CD4-positive, alpha-beta memory T cell (primary cell): ENCODE measurements at regions not wholly inside any gene's neighbourhood (a gene's known extent, or its start where the extent isn't known, plus 50 kb on each side); places are given as distances from the start of the nearest gene placed in this dataset.

ENCODE experiments used
- CTCF ChIA-PET: fragments of 350-600 bp; sonication (Branson Sonifier 250); formaldehyde crosslinking; loops from one replicate; lab custom pipeline; 2021; ENCODE audit warnings: inconsistent platforms; ENCODE audit not compliant: partially characterized antibody; lab: Charles Lee
- POLR2A ChIA-PET: fragments of 350-600 bp; sonication (Branson Sonifier 250); formaldehyde crosslinking; loops from one replicate; lab custom pipeline; 2021; ENCODE audit not compliant: partially characterized antibody; lab: Charles Lee
- DNase-seq, 5 donors: peaks; one replicate each; pipeline versions ENCODE4 v3.0.0 to v3.0.0-alpha.2; 2020 to 2022; ENCODE audit warnings: mixed read lengths in 1 of 5
- H3K27ac ChIP-seq: one replicate; pipeline ENCODE4 v1.7.0; 2013; ENCODE audit warnings: low read depth, low read length
- H3K27me3 ChIP-seq: 2 replicates; pipeline ENCODE4 v1.7.0; 2013; ENCODE audit warnings: mild to moderate bottlenecking, low read length, moderate library complexity; ENCODE audit not compliant: insufficient read depth
- H3K36me3 ChIP-seq: 2 replicates; pipeline ENCODE4 v1.7.0; 2013; ENCODE audit warnings: mild to moderate bottlenecking, low read length, moderate library complexity; ENCODE audit not compliant: insufficient read depth
- H3K4me1 ChIP-seq: 2 replicates; pipeline ENCODE4 v1.7.0; 2013; ENCODE audit warnings: mild to moderate bottlenecking, low read length, moderate library complexity; ENCODE audit not compliant: insufficient read depth
- H3K4me3 ChIP-seq, 2 donors: one replicate each; pipeline ENCODE4 v1.7.0; 2013; ENCODE audit warnings: low read length in 2 of 2, mild to moderate bottlenecking in 1 of 2
- H3K9me3 ChIP-seq, 2 donors: one replicate each; pipeline ENCODE4 v1.7.0; 2013; ENCODE audit warnings: low read length in 2 of 2, control low read depth in 1 of 2; ENCODE audit not compliant: control insufficient read depth in 1 of 2
- H3K27ac Mint-ChIP-seq, 7 donors: one replicate each; pipeline ENCODE4 v1.8.0; 2020 to 2021; ENCODE audit warnings: mixed read lengths in 7 of 7, mild to moderate bottlenecking in 6 of 7, inconsistent platforms in 3 of 7, moderate library complexity in 3 of 7
- H3K27me3 Mint-ChIP-seq, 2 donors: one replicate each; pipeline ENCODE4 v1.8.0; 2020 to 2021; ENCODE audit warnings: mixed read lengths in 2 of 2
- H3K36me3 Mint-ChIP-seq, 2 donors: one replicate each; pipeline ENCODE4 v1.8.0; 2020 to 2021; ENCODE audit warnings: mixed read lengths in 2 of 2, inconsistent platforms in 1 of 2, mild to moderate bottlenecking in 1 of 2
- H3K4me1 Mint-ChIP-seq, 4 donors: one replicate each; pipeline ENCODE4 v1.8.0; 2020 to 2021; ENCODE audit warnings: mixed read lengths in 4 of 4, mild to moderate bottlenecking in 1 of 4
- H3K4me3 Mint-ChIP-seq, 8 donors: one replicate each; pipeline ENCODE4 v1.8.0; 2020 to 2021; ENCODE audit warnings: mixed read lengths in 8 of 8, mild to moderate bottlenecking in 7 of 8, moderate library complexity in 6 of 8, inconsistent platforms in 3 of 8
- H3K9me3 Mint-ChIP-seq, 8 donors: one replicate each; pipeline ENCODE4 v1.8.0; 2020 to 2021; ENCODE audit warnings: mixed read lengths in 8 of 8, mild to moderate bottlenecking in 5 of 8, inconsistent platforms in 3 of 8, moderate library complexity in 1 of 8
- intact Hi-C: fragments of 100-400 bp; cut with micrococcal nuclease; formaldehyde crosslinking; loops from one replicate; pipeline ENCODE4 v1.15.1; 2023

DNA sequence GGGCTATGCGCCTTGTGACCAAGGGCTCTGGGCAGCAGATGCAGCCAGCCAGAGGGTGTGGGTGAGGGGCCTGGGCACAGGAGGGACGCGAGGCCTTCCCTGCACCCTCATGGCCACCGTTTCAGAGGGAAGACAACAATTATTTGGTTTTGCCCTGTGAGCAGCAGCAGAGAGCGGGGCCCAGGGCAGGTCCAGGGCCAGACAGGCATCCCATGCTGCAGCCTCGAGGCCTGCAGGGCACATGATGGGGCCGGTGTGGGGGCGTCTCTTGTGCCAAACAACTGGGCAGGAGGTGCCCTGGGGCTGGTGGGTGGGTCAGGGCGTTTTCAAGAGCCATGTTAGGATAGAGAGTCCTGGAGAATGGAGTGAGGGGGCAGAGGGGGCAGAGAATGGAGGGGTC, 79.4 kb downstream of the SCGB2B2 start:
- no peak overlapping the region for H3K27ac ChIP-seq
- no peak for DNase-seq
- intact Hi-C loops = no loop called here
- no peaks in the 10 kb centered on the region for H3K4me1 ChIP-seq
- Mint-ChIP-seq H3K27me3 (no peaks in the 10 kb centered on the region), H3K9me3 (peaks cover 0 to 22% (median under 1%) of the 10 kb centered on the region in 8 donors), H3K4me3 (no peak overlapping the region), H3K36me3 (peaks cover 0 to 2% of the 10 kb centered on the region in 2 donors), H3K27ac (no peak overlapping the region), H3K4me1 (no peaks in the 10 kb centered on the region)
- H3K36me3 ChIP-seq = no peaks in the 10 kb centered on the region
- H3K27me3 ChIP-seq = no peaks in the 10 kb centered on the region
- no peaks in the 10 kb centered on the region for H3K9me3 ChIP-seq
- ChIA-PET CTCF (no interaction called here), POLR2A (no interaction called here)
- H3K4me3 ChIP-seq = no peak overlapping the region

DNA sequence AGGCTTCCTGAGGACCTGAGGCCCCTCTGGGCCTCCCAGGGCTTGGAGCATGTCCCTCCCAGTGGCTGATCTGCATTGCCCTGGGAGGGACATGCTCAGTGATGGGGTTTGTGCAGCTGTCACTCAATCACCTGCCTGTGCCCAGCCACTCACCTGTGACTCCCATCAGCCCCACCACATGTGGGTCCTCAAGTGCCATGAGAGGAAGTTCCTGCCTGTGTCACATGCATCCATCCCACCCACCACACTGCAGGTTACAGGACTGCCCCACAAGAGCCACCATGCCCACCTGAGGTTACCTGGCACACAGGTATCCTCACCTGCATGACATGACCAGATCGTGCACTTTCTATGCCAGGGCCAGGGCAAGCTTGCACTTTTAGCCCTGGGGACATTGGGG, 80.0 kb downstream of the SCGB2B2 start:
- Mint-ChIP-seq H3K9me3 (peaks cover 0 to 22% (median 2%) of the 10 kb centered on the region in 8 donors), H3K4me3 (no peak overlapping the region)
- intact Hi-C loops = no loop called here

DNA sequence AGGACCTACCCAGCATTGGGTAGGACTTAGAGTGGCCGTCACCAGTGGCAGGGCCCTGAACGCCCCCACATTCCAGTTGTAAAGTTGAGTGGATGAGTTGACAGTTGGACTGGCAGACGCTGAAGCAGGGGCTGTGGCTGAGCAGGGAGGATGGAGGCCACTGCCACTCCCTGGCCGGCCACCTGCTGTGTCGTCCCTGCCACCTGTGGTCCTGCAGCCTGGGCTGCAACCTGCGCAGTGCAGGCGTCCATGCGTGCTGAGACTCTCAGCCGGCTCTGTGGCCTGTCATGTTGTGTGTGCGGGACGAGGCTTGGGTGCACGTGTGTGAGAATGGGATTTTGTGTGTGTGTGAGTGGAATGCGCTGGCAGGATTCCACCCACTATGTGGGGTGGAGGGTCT, 80.8 kb downstream of the SCGB2B2 start:
- Histone ChIP-seq H3K27me3 (no peaks in the 10 kb centered on the region), H3K4me3 (no peak overlapping the region), H3K27ac (no peak overlapping the region), H3K4me1 (no peaks in the 10 kb centered on the region), H3K9me3 (no peaks in the 10 kb centered on the region), H3K36me3 (no peaks in the 10 kb centered on the region)
- H3K27ac Mint-ChIP-seq = no peak overlapping the region
- peaks cover 0 to 2% of the 10 kb centered on the region in 2 donors for H3K36me3 Mint-ChIP-seq
- H3K4me1 Mint-ChIP-seq = no peaks in the 10 kb centered on the region
- POLR2A ChIA-PET = no interaction called here
- CTCF ChIA-PET = no interaction called here
- no peak for DNase-seq
- intact Hi-C loops = no loop called here
- peaks cover 0 to 21% (median 4%) of the 10 kb centered on the region in 8 donors for H3K9me3 Mint-ChIP-seq
- H3K4me3 Mint-ChIP-seq = no peak overlapping the region
- H3K27me3 Mint-ChIP-seq = no peaks in the 10 kb centered on the region

More for the DNA sequence above, 80.0 kb downstream of the SCGB2B2 start:
- H3K27me3 ChIP-seq = no peaks in the 10 kb centered on the region
- Mint-ChIP-seq H3K27ac (no peak overlapping the region), H3K4me1 (no peaks in the 10 kb centered on the region), H3K36me3 (peaks cover 0 to 2% of the 10 kb centered on the region in 2 donors), H3K27me3 (no peaks in the 10 kb centered on the region)
- no peaks in the 10 kb centered on the region for H3K9me3 ChIP-seq
- H3K36me3 ChIP-seq = no peaks in the 10 kb centered on the region
- no peaks in the 10 kb centered on the region for H3K4me1 ChIP-seq
- H3K27ac ChIP-seq = no peak overlapping the region
- H3K4me3 ChIP-seq = no peak overlapping the region
- ChIA-PET POLR2A (no interaction called here), CTCF (no interaction called here)
- DNase-seq = no peak

DNA sequence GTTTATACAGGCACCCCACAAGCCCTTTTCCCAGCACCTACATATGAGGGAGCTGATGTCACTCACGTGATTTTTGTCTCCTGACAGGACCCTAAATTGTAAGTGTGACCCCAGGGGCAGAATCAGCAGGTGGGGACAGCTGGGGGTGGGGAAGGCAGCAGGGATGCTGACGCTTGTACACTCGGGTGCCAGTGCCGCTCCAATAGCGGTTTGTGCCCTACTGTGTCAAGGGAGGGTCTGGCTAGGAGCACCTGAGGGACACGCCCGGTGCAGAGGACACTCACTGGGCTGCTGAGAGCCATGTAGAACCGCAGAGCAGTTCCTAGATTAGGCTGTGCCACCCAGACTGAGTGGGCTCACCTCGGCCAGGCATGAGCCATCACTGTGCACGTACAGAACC, 81.3 kb downstream of the SCGB2B2 start:
- ChIA-PET POLR2A (no interaction called here), CTCF (no interaction called here)
- Mint-ChIP-seq H3K4me3 (no peak overlapping the region), H3K4me1 (no peaks in the 10 kb centered on the region), H3K27me3 (no peaks in the 10 kb centered on the region), H3K9me3 (peaks cover 0 to 22% (median 6%) of the 10 kb centered on the region in 8 donors), H3K27ac (no peak overlapping the region), H3K36me3 (peaks cover 0 to 2% of the 10 kb centered on the region in 2 donors)
- Histone ChIP-seq H3K36me3 (no peaks in the 10 kb centered on the region), H3K27ac (no peak overlapping the region), H3K4me3 (no peak overlapping the region), H3K27me3 (no peaks in the 10 kb centered on the region), H3K9me3 (no peaks in the 10 kb centered on the region), H3K4me1 (no peaks in the 10 kb centered on the region)
- no peak for DNase-seq
- intact Hi-C loops = no loop called here

DNA sequence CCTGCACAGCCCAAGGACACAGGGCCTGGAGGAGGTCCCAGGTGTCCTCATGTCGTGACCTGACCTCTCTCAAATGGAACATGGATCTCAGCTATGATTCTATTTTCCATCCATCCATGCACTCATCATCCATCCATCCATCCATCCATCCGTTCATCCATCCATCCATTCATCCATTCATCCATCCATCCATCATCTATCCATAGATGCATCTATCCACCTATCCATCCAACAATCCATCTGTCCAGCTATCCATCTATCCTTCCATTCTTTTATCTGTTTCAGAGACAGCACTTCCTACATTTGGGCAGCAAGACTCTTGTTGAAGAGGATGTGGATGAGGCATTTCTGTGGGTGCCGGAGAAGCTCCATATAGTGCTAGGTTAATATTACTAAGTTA, 86.7 kb downstream of the SCGB2B2 start:
- Mint-ChIP-seq H3K27ac (no peak overlapping the region), H3K36me3 (peaks cover 0 to 2% of the 10 kb centered on the region in 2 donors), H3K9me3 (peaks cover 0 to 47% (median 17%) of the 10 kb centered on the region in 8 donors), H3K4me1 (no peaks in the 10 kb centered on the region), H3K4me3 (no peak overlapping the region), H3K27me3 (no peaks in the 10 kb centered on the region)
- Histone ChIP-seq H3K4me1 (no peaks in the 10 kb centered on the region), H3K27me3 (no peaks in the 10 kb centered on the region), H3K4me3 (no peak overlapping the region), H3K27ac (no peak overlapping the region), H3K36me3 (no peaks in the 10 kb centered on the region), H3K9me3 (no peaks in the 10 kb centered on the region)
- ChIA-PET CTCF (no interaction called here), POLR2A (no interaction called here)
- intact Hi-C loops = no loop called here
- DNase-seq = no peak

GRCh38 chr19:34589730-34590129, 87.2 kb downstream of the SCGB2B2 start:
- H3K4me1 ChIP-seq = no peaks in the 10 kb centered on the region
- Mint-ChIP-seq H3K4me3 (no peak overlapping the region), H3K27me3 (no peaks in the 10 kb centered on the region), H3K9me3 (peaks cover 0 to 48% (median 19%) of the 10 kb centered on the region in 8 donors), H3K27ac (no peak overlapping the region), H3K36me3 (peaks cover 0 to 2% of the 10 kb centered on the region in 2 donors), H3K4me1 (no peaks in the 10 kb centered on the region)
- H3K36me3 ChIP-seq = no peaks in the 10 kb centered on the region
- H3K9me3 ChIP-seq = no peaks in the 10 kb centered on the region
- H3K27ac ChIP-seq = no peak overlapping the region
- intact Hi-C loops = no loop called here
- no peak for DNase-seq
- ChIA-PET POLR2A (interaction anchor here (0.6 kb wide), 1 partner anchor 9 kb away, joined by 3 read pairs; no protein-coding TSS in a partner anchor), CTCF (no interaction called here)
- no peaks in the 10 kb centered on the region for H3K27me3 ChIP-seq
- H3K4me3 ChIP-seq = no peak overlapping the region

DNA sequence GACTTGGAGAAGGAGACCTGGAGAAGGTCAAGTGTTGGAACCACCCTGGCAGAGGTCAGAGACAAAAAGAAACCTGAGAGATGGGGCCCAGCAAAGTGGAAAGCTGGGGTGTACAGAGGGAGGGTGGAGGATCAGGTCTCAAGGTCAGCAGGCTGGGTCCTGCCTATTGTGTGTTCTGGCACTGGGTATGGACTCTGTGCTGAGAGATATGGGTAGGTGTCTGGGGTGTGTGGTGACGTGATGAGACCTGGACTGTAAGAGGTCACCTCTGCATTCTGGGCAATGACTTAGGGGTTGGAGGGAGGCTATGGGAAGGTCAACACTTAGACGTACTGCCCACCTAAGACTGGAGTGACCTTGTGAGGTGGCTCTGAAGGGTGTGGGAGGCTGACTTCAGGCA, 88.1 kb downstream of the SCGB2B2 start:
- no peaks in the 10 kb centered on the region for H3K9me3 ChIP-seq
- no peak overlapping the region for H3K4me3 ChIP-seq
- no peak overlapping the region for H3K27ac ChIP-seq
- no peaks in the 10 kb centered on the region for H3K27me3 ChIP-seq
- no peaks in the 10 kb centered on the region for H3K4me1 Mint-ChIP-seq
- H3K36me3 Mint-ChIP-seq = peaks cover 0 to 2% of the 10 kb centered on the region in 2 donors
- no peaks in the 10 kb centered on the region for H3K4me1 ChIP-seq
- H3K27ac Mint-ChIP-seq = no peak overlapping the region
- H3K9me3 Mint-ChIP-seq = peaks cover 0 to 57% (median 24%) of the 10 kb centered on the region in 8 donors
- CTCF ChIA-PET = no interaction called here
- no peaks in the 10 kb centered on the region for H3K36me3 ChIP-seq
- no peak for DNase-seq
- intact Hi-C loops = no loop called here
- POLR2A ChIA-PET = no interaction called here
- H3K4me3 Mint-ChIP-seq = no peak overlapping the region
- H3K27me3 Mint-ChIP-seq = no peaks in the 10 kb centered on the region

- intact Hi-C loops = no loop called here
- H3K27ac Mint-ChIP-seq = no peak overlapping the region
- Histone ChIP-seq H3K4me3 (no peak overlapping the region), H3K36me3 (no peaks in the 10 kb centered on the region), H3K27ac (no peak overlapping the region), H3K27me3 (no peaks in the 10 kb centered on the region), H3K4me1 (no peaks in the 10 kb centered on the region), H3K9me3 (no peaks in the 10 kb centered on the region)
- H3K4me1 Mint-ChIP-seq = no peaks in the 10 kb centered on the region
- POLR2A ChIA-PET = no interaction called here
- DNase-seq = no peak
- H3K36me3 Mint-ChIP-seq = peaks cover 0 to 2% of the 10 kb centered on the region in 2 donors
- CTCF ChIA-PET = no interaction called here
- H3K27me3 Mint-ChIP-seq = no peaks in the 10 kb centered on the region
- H3K4me3 Mint-ChIP-seq = no peak overlapping the region
- peaks cover 0 to 59% (median 26%) of the 10 kb centered on the region in 8 donors for H3K9me3 Mint-ChIP-seq
Observed at GRCh38 chr19:34588249-34588648, 88.7 kb downstream of the SCGB2B2 start.
